ENCODE measurements at regions not wholly inside any gene's neighbourhood (a gene's known extent, or its start where the extent isn't known, plus 50 kb on each side); places are given as distances from the start of the nearest gene placed in this dataset.

DNA sequence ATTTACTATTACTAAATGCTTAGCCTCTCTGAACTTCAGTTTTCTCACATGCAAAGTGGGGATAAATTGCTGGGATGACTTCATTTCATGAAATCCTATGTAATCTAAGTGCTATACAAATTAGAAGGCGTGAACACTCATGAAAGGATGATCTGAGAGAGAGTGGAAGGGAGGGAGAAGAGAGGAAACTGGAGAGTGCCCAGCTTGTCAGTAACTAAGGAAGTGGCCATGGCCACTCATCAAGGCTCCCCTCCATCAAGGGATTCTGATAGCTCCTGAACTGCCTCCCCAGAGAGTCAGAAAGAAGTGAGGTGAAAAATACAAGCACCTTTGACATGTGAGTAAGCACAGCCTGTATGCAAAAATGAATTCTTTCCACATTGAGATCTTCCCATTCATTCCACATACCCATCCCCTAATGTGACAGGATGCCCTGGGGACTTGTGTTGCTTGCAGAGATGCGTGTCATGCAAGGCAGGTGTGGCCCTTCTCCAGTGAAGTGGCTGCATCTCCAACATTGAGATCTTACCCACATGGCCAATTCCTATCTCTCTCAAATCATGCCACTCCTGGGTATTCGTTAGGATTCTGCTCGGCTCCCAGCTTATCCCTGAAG lies 76.5 kb upstream of the ITPRID1 start:
- no peak for TF ChIP-seq EZH2 (IDR thresholded peaks at IDR 0.05; ENCODE audit: insufficient read depth, poor library complexity, severe bottlenecking)
- TF ChIP-seq EZH2phosphoT487 (IDR thresholded peaks at IDR 0.05; ENCODE audit: insufficient read depth, low read depth), result no peak

Data from GM23248 (cell line).